CD14-positive monocyte (primary cell): ENCODE measurements at regions not wholly inside any gene's neighbourhood (a gene's known extent, or its start where the extent isn't known, plus 50 kb on each side); places are given as distances from the start of the nearest gene placed in this dataset.

Experiments used
- DNase-seq, 3 donors: peaks; one replicate each; pipeline ENCODE4 v3.0.0-alpha.2; 2011 to 2022
- H2AFZ ChIP-seq: 2 replicates; pipeline ENCODE4 v1.6.0; 2012; ENCODE audit warnings: mild to moderate bottlenecking, low read depth, low read length, inconsistent platforms; ENCODE audit not compliant: insufficient read depth, poor library complexity, severe bottlenecking
- H3K27ac ChIP-seq, 2 donors: 1 replicate in 1 of 2; 2 replicates in 1 of 2; pipeline ENCODE4 v1.5.1; 2012 to 2013; ENCODE audit warnings: low read length in 2 of 2, control low read depth in 1 of 2, inconsistent platforms in 1 of 2, low read depth in 1 of 2, mild to moderate bottlenecking in 1 of 2
- H3K27me3 ChIP-seq, 2 donors: one replicate each; pipeline versions ENCODE4 v1.6.0 to v1.6.1; 2011 to 2013; ENCODE audit warnings: low read length in 2 of 2; ENCODE audit not compliant: control insufficient read depth in 2 of 2, insufficient read depth in 2 of 2
- H3K36me3 ChIP-seq, 2 donors: replicated peaks in 1 of 2; 1 replicate in 1 of 2; 2 replicates in 1 of 2; pipeline versions ENCODE4 v1.5.1 to v1.6.1; 2012 to 2013; ENCODE audit warnings: low read length in 2 of 2, control low read depth in 1 of 2, inconsistent platforms in 1 of 2, mild to moderate bottlenecking in 1 of 2; ENCODE audit not compliant: insufficient read depth in 2 of 2, control insufficient read depth in 1 of 2
- H3K4me1 ChIP-seq, 2 donors: 1 replicate in 1 of 2; 2 replicates in 1 of 2; pipeline versions ENCODE4 v1.5.1 to v1.6.1; 2012 to 2013; ENCODE audit warnings: low read length in 2 of 2, control low read depth in 1 of 2, inconsistent platforms in 1 of 2, mild to moderate bottlenecking in 1 of 2, moderate library complexity in 1 of 2; ENCODE audit not compliant: insufficient read depth in 2 of 2, control insufficient read depth in 1 of 2
- H3K4me2 ChIP-seq: replicated peaks from 2 replicates; pipeline ENCODE3; 2012; ENCODE audit warnings: low read length, moderate library complexity, mild to moderate bottlenecking; ENCODE audit not compliant: poor library complexity, severe bottlenecking; ENCODE audit errors: extremely low read depth
- H3K4me3 ChIP-seq, 3 experiments: fragments of 200-600 bp in 1 of 3; sonication (generic) in 1 of 3; replicated peaks in 1 of 3; 1 replicate in 2 of 3; 2 replicates in 1 of 3; pipeline ENCODE4 v1.5.1; 2011 to 2013; ENCODE audit warnings: low read length in 3 of 3, mild to moderate bottlenecking in 3 of 3, control low read depth in 2 of 3, low read depth in 2 of 3, inconsistent platforms in 1 of 3, moderate library complexity in 1 of 3
- H3K79me2 ChIP-seq: 2 replicates; pipeline ENCODE4 v1.6.0; 2012; ENCODE audit warnings: mild to moderate bottlenecking, control low read depth, inconsistent platforms, low read length, moderate library complexity; ENCODE audit not compliant: insufficient read depth
- H3K9ac ChIP-seq: 2 replicates; pipeline ENCODE4 v1.6.0; 2017; ENCODE audit warnings: low read length, mild to moderate bottlenecking; ENCODE audit not compliant: insufficient read depth, poor library complexity, severe bottlenecking
- H3K9me3 ChIP-seq, 2 donors: replicated peaks in 1 of 2; 1 replicate in 1 of 2; 2 replicates in 1 of 2; pipeline versions ENCODE4 v1.5.1 to v1.6.1; 2012 to 2013; ENCODE audit warnings: low read length in 2 of 2, control low read depth in 1 of 2; ENCODE audit not compliant: control insufficient read depth in 1 of 2, insufficient read depth in 1 of 2
- H4K20me1 ChIP-seq: 2 replicates; pipeline ENCODE4 v1.6.0; 2012; ENCODE audit warnings: mild to moderate bottlenecking, low read length, control low read depth, moderate library complexity; ENCODE audit not compliant: insufficient read depth
- H3K27ac Mint-ChIP-seq, 7 donors: one replicate each; pipeline ENCODE4 v1.8.0; 2020; ENCODE audit warnings: mild to moderate bottlenecking in 7 of 7, mixed read lengths in 7 of 7, moderate library complexity in 6 of 7, inconsistent platforms in 2 of 7
- H3K27me3 Mint-ChIP-seq, 3 donors: one replicate each; pipeline ENCODE4 v1.8.0; 2021 to 2022; ENCODE audit warnings: low read depth in 3 of 3, mild to moderate bottlenecking in 3 of 3, mixed read lengths in 3 of 3, moderate library complexity in 3 of 3, inconsistent platforms in 1 of 3
- H3K36me3 Mint-ChIP-seq, 2 donors: one replicate each; pipeline ENCODE4 v1.8.0; 2020; ENCODE audit warnings: mixed read lengths in 2 of 2, inconsistent platforms in 1 of 2, mild to moderate bottlenecking in 1 of 2
- H3K4me1 Mint-ChIP-seq: one replicate; pipeline ENCODE4 v1.8.0; 2020; ENCODE audit warnings: mild to moderate bottlenecking, mixed read lengths
- H3K4me3 Mint-ChIP-seq, 2 donors: one replicate each; pipeline ENCODE4 v1.8.0; 2020; ENCODE audit warnings: mild to moderate bottlenecking in 2 of 2, mixed read lengths in 2 of 2, moderate library complexity in 1 of 2
- H3K9me3 Mint-ChIP-seq, 7 donors: one replicate each; pipeline ENCODE4 v1.8.0; 2020 to 2022; ENCODE audit warnings: mixed read lengths in 7 of 7, mild to moderate bottlenecking in 6 of 7, moderate library complexity in 6 of 7, inconsistent platforms in 2 of 7
- WGBS: methylation state at CpG from one replicate; pipeline ENCODE4 v1.1.5; 2013; ENCODE audit warnings: missing lambda C conversion rate; ENCODE audit not compliant: insufficient coverage; 5-methylcytosine and 5-hydroxymethylcytosine counted together
- intact Hi-C, 2 donors: fragments of 100-400 bp; cut with micrococcal nuclease; formaldehyde crosslinking; loops; one replicate each; pipeline versions ENCODE4 v1.15.0 to v1.15.1; 2023
- TF ChIP-seq, protein P1 (sequence below): fragments of 200-600 bp; IDR thresholded peaks from one replicate; pipeline ENCODE4 v1.8.0; 2022; ENCODE audit warnings: antibody characterized with exemption, mild to moderate bottlenecking

DNA sequence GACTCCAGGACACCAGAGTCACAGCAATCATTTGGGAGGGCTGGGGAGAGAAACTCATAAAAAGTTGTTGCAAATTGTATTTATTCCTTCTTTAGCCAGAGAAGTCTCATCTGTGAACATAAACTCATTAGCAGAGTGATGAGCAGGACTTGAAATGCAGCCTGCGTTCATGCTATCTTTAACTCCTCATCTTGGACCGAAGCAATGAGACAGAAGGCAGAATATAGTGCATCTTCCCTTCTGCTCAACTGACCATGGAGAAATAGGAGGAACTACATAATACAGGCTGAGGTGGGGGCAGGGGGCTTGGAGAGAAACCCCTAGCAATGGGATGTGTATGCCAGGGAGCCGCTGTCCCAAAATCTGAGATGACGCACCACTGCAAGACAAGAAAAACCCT is 121.8 kb upstream of the AJAP1 start:
- Mint-ChIP-seq H3K36me3 (no peaks in the 10 kb centered on the region), H3K27ac (peak overlapping the region in 1 of 7 donors; percentile 27), H3K27me3 (peaks cover 0 to 3% (median 2%) of the 10 kb centered on the region in 3 donors), H3K4me3 (no peak overlapping the region), H3K9me3 (peaks cover 0 to 4% (median 3%) of the 10 kb centered on the region in 7 donors), H3K4me1 (no peaks in the 10 kb centered on the region)
- Histone ChIP-seq H4K20me1 (no peaks in the 10 kb centered on the region), H3K27ac (no peak overlapping the region), H3K4me1 (no peaks in the 10 kb centered on the region), H3K4me3 (no peak overlapping the region), H3K27me3 (no peaks in the 10 kb centered on the region), H3K79me2 (no peaks in the 10 kb centered on the region), H3K4me2 (no peak overlapping the region), H3K36me3 (no peaks in the 10 kb centered on the region), H2AFZ (no peak overlapping the region), H3K9me3 (no peaks in the 10 kb centered on the region), H3K9ac (no peak overlapping the region)
- WGBS: 100% methylated on average over 3 of the region's 4 CpGs
- TF ChIP-seq, protein P1, sequence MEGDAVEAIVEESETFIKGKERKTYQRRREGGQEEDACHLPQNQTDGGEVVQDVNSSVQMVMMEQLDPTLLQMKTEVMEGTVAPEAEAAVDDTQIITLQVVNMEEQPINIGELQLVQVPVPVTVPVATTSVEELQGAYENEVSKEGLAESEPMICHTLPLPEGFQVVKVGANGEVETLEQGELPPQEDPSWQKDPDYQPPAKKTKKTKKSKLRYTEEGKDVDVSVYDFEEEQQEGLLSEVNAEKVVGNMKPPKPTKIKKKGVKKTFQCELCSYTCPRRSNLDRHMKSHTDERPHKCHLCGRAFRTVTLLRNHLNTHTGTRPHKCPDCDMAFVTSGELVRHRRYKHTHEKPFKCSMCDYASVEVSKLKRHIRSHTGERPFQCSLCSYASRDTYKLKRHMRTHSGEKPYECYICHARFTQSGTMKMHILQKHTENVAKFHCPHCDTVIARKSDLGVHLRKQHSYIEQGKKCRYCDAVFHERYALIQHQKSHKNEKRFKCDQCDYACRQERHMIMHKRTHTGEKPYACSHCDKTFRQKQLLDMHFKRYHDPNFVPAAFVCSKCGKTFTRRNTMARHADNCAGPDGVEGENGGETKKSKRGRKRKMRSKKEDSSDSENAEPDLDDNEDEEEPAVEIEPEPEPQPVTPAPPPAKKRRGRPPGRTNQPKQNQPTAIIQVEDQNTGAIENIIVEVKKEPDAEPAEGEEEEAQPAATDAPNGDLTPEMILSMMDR: no peak
- no peak for DNase-seq
- intact Hi-C loops: no loop called here

DNA sequence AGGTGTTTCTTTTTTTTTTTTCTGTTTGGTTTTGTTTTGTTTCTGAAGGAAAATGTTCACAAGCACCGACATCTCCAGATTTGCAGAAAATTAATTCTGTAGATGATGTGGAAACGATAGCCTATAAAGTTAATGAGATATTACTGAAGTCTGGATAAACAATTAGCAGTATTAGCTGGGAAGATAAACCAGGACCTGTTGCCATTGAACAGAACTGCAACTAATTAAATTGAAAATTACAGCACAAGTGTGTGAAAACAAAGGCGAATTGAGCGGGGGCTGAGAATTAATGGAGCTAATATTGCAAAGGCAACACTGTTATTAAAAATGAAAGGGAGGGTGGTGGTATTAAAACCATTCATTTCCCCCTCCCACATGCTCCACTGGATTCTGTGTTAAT is 107.5 kb upstream of the AJAP1 start:
- Histone ChIP-seq H3K4me1 (no peaks in the 10 kb centered on the region), H3K27me3 (no peaks in the 10 kb centered on the region), H3K79me2 (no peaks in the 10 kb centered on the region), H4K20me1 (no peaks in the 10 kb centered on the region), H2AFZ (no peak overlapping the region), H3K9me3 (peaks cover 5 to 6% of the 10 kb centered on the region in 2 donors), H3K4me2 (no peak overlapping the region), H3K36me3 (no peaks in the 10 kb centered on the region), H3K4me3 (no peak overlapping the region), H3K27ac (no peak overlapping the region), H3K9ac (no peak overlapping the region)
- H3K4me1 Mint-ChIP-seq: no peaks in the 10 kb centered on the region
- peaks cover 0 to 2% (median 1%) of the 10 kb centered on the region in 3 donors for H3K27me3 Mint-ChIP-seq
- TF ChIP-seq, protein P1: no peak
- DNase-seq: no peak
- no peaks in the 10 kb centered on the region for H3K36me3 Mint-ChIP-seq
- WGBS: 100% methylated on average over 1 of the region's 4 CpGs
- peaks cover 2 to 12% (median 6%) of the 10 kb centered on the region in 7 donors for H3K9me3 Mint-ChIP-seq
- H3K4me3 Mint-ChIP-seq: no peak overlapping the region
- intact Hi-C loops: no loop called here
- no peak overlapping the region for H3K27ac Mint-ChIP-seq
